WTC11 (cell line): ENCODE measurements at regions not wholly inside any gene's neighbourhood (a gene's known extent, or its start where the extent isn't known, plus 50 kb on each side); places are given as distances from the start of the nearest gene placed in this dataset.

Source experiments
- ATAC-seq: fragments of 200-7000 bp; cut with Tn5 transposase; 2 replicates; pipeline ENCODE4 v1.10.0; 2021; ENCODE audit warnings: mild to moderate bottlenecking, moderate library complexity
- CTCF ChIA-PET: fragments of 300-600 bp; sonication (Branson Sonifier 250); formaldehyde crosslinking; loops from one replicate; lab custom pipeline; 2021; ENCODE audit warnings: antibody characterized with exemption; lab: Charles Lee
- POLR2A ChIA-PET: fragments of 350-600 bp; sonication (Branson Sonifier 250); formaldehyde crosslinking; loops from one replicate; lab custom pipeline; 2021; ENCODE audit warnings: antibody characterized with exemption; lab: Charles Lee
- DNase-seq: peaks from one replicate; pipeline ENCODE4 v3.0.0; 2021; ENCODE audit warnings: low spot score
- H3K27ac Mint-ChIP-seq: 2 replicates; pipeline ENCODE4 v1.8.0; 2021; ENCODE audit warnings: mixed read lengths
- H3K27me3 Mint-ChIP-seq: 2 replicates; pipeline ENCODE4 v1.8.0; 2021; ENCODE audit warnings: low read depth, mild to moderate bottlenecking, moderate library complexity, mixed read lengths
- H3K36me3 Mint-ChIP-seq: 2 replicates; pipeline ENCODE4 v1.8.0; 2021; ENCODE audit warnings: mixed read lengths
- H3K4me1 Mint-ChIP-seq: 2 replicates; pipeline ENCODE4 v1.8.0; 2022; ENCODE audit warnings: mixed read lengths
- H3K4me3 Mint-ChIP-seq: 2 replicates; pipeline ENCODE4 v1.8.0; 2021; ENCODE audit warnings: mild to moderate bottlenecking, moderate library complexity, mixed read lengths
- H3K9me3 Mint-ChIP-seq: 2 replicates; pipeline ENCODE4 v1.8.0; 2021; ENCODE audit warnings: mixed read lengths
- ARID4B ChIP-seq: sonication (generic); formaldehyde crosslinking; IDR thresholded peaks from 2 replicates; pipeline ENCODE4 v1.8.0; 2023; ENCODE audit warnings: missing genetic modification reagents, mild to moderate bottlenecking, borderline replicate concordance
- ATF1 ChIP-seq: sonication (generic); formaldehyde crosslinking; IDR thresholded peaks from 2 replicates; pipeline ENCODE4 v1.8.1; 2023; ENCODE audit warnings: mild to moderate bottlenecking, moderate library complexity, missing genetic modification reagents
- ATF6 ChIP-seq: sonication (generic); formaldehyde crosslinking; IDR thresholded peaks from 2 replicates; pipeline ENCODE4 v1.8.1; 2023; ENCODE audit warnings: mild to moderate bottlenecking, missing genetic modification reagents
- E2F1 ChIP-seq: sonication (generic); formaldehyde crosslinking; IDR thresholded peaks from 2 replicates; pipeline ENCODE4 v1.8.0; 2022; ENCODE audit warnings: mild to moderate bottlenecking, missing genetic modification reagents
- FOXP4 ChIP-seq: sonication (generic); formaldehyde crosslinking; IDR thresholded peaks from 2 replicates; pipeline ENCODE4 v1.8.0; 2022; ENCODE audit warnings: mild to moderate bottlenecking, missing genetic modification reagents
- MYBL2 ChIP-seq: sonication (generic); formaldehyde crosslinking; IDR thresholded peaks from 2 replicates; pipeline ENCODE4 v1.8.1; 2023; ENCODE audit warnings: mild to moderate bottlenecking, moderate library complexity, missing genetic modification reagents
- PRRX2 ChIP-seq: fragments of 250-450 bp; sonication (Bioruptor Pico); IDR thresholded peaks from 2 replicates; pipeline ENCODE4 v1.8.0; 2021; ENCODE audit warnings: mild to moderate bottlenecking
- TEAD1 ChIP-seq: sonication (generic); formaldehyde crosslinking; IDR thresholded peaks from 2 replicates; pipeline ENCODE4 v1.8.0; 2022; ENCODE audit warnings: mild to moderate bottlenecking, missing genetic modification reagents
- TP53 ChIP-seq: sonication (generic); formaldehyde crosslinking; IDR thresholded peaks from 2 replicates; pipeline ENCODE4 v1.8.1; 2023; ENCODE audit warnings: mild to moderate bottlenecking, missing genetic modification reagents
- ZNF219 ChIP-seq: sonication (generic); formaldehyde crosslinking; IDR thresholded peaks from 2 replicates; pipeline ENCODE4 v1.8.0; 2023; ENCODE audit warnings: missing genetic modification reagents, mild to moderate bottlenecking, borderline replicate concordance
- ZNF281 ChIP-seq: sonication (generic); formaldehyde crosslinking; IDR thresholded peaks from 2 replicates; pipeline ENCODE4 v1.8.0; 2023; ENCODE audit warnings: mild to moderate bottlenecking, missing genetic modification reagents
- TF ChIP-seq, protein P1 (sequence below): fragments of 250-450 bp; sonication (Bioruptor Pico); IDR thresholded peaks from 2 replicates; pipeline ENCODE4 v1.9.0; 2021; ENCODE audit warnings: mild to moderate bottlenecking
- TF ChIP-seq, protein P2 (sequence below): sonication (generic); formaldehyde crosslinking; IDR thresholded peaks from 2 replicates; pipeline ENCODE4 v1.8.0; 2022; ENCODE audit warnings: missing genetic modification reagents
- TF ChIP-seq, protein P3 (sequence below): sonication (generic); formaldehyde crosslinking; IDR thresholded peaks from 2 replicates; pipeline ENCODE4 v1.8.1; 2023; ENCODE audit warnings: mild to moderate bottlenecking, missing genetic modification reagents
- TF ChIP-seq, protein P4 (sequence below): sonication (generic); formaldehyde crosslinking; IDR thresholded peaks from 2 replicates; pipeline ENCODE4 v1.8.1; 2023; ENCODE audit warnings: mild to moderate bottlenecking, moderate library complexity, missing genetic modification reagents

GRCh38 chr22:26804315-26804714 is 146.9 kb downstream of the MIAT start:
- peaks cover 8% of the 10 kb centered on the region for H3K9me3 Mint-ChIP-seq
- no peak overlapping the region for H3K4me3 Mint-ChIP-seq
- no peak for DNase-seq
- POLR2A ChIA-PET = no interaction called here
- no peaks in the 10 kb centered on the region for H3K27me3 Mint-ChIP-seq
- peaks cover 22% of the 10 kb centered on the region for H3K4me1 Mint-ChIP-seq
- TF ChIP-seq TEAD1 (CRISPR knock-in tag) = no peak
- TF ChIP-seq MYBL2 (CRISPR knock-in tag) = no peak
- TF ChIP-seq PRRX2 = no peak
- TF ChIP-seq, protein P1, sequence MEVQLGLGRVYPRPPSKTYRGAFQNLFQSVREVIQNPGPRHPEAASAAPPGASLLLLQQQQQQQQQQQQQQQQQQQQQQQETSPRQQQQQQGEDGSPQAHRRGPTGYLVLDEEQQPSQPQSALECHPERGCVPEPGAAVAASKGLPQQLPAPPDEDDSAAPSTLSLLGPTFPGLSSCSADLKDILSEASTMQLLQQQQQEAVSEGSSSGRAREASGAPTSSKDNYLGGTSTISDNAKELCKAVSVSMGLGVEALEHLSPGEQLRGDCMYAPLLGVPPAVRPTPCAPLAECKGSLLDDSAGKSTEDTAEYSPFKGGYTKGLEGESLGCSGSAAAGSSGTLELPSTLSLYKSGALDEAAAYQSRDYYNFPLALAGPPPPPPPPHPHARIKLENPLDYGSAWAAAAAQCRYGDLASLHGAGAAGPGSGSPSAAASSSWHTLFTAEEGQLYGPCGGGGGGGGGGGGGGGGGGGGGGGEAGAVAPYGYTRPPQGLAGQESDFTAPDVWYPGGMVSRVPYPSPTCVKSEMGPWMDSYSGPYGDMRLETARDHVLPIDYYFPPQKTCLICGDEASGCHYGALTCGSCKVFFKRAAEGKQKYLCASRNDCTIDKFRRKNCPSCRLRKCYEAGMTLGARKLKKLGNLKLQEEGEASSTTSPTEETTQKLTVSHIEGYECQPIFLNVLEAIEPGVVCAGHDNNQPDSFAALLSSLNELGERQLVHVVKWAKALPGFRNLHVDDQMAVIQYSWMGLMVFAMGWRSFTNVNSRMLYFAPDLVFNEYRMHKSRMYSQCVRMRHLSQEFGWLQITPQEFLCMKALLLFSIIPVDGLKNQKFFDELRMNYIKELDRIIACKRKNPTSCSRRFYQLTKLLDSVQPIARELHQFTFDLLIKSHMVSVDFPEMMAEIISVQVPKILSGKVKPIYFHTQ = no peak
- TF ChIP-seq, protein P2, sequence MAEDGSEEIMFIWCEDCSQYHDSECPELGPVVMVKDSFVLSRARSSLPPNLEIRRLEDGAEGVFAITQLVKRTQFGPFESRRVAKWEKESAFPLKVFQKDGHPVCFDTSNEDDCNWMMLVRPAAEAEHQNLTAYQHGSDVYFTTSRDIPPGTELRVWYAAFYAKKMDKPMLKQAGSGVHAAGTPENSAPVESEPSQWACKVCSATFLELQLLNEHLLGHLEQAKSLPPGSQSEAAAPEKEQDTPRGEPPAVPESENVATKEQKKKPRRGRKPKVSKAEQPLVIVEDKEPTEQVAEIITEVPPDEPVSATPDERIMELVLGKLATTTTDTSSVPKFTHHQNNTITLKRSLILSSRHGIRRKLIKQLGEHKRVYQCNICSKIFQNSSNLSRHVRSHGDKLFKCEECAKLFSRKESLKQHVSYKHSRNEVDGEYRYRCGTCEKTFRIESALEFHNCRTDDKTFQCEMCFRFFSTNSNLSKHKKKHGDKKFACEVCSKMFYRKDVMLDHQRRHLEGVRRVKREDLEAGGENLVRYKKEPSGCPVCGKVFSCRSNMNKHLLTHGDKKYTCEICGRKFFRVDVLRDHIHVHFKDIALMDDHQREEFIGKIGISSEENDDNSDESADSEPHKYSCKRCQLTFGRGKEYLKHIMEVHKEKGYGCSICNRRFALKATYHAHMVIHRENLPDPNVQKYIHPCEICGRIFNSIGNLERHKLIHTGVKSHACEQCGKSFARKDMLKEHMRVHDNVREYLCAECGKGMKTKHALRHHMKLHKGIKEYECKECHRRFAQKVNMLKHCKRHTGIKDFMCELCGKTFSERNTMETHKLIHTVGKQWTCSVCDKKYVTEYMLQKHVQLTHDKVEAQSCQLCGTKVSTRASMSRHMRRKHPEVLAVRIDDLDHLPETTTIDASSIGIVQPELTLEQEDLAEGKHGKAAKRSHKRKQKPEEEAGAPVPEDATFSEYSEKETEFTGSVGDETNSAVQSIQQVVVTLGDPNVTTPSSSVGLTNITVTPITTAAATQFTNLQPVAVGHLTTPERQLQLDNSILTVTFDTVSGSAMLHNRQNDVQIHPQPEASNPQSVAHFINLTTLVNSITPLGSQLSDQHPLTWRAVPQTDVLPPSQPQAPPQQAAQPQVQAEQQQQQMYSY (CRISPR knock-in tag) = no peak
- TF ChIP-seq ZNF281 (CRISPR knock-in tag) = no peak
- TF ChIP-seq, protein P3, sequence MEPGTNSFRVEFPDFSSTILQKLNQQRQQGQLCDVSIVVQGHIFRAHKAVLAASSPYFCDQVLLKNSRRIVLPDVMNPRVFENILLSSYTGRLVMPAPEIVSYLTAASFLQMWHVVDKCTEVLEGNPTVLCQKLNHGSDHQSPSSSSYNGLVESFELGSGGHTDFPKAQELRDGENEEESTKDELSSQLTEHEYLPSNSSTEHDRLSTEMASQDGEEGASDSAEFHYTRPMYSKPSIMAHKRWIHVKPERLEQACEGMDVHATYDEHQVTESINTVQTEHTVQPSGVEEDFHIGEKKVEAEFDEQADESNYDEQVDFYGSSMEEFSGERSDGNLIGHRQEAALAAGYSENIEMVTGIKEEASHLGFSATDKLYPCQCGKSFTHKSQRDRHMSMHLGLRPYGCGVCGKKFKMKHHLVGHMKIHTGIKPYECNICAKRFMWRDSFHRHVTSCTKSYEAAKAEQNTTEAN (CRISPR knock-in tag) = no peak
- TF ChIP-seq ATF1 (CRISPR knock-in tag) = no peak
- TF ChIP-seq ATF6 (CRISPR knock-in tag) = no peak
- no peak for TF ChIP-seq ZNF219 (CRISPR knock-in tag)
- no peak for TF ChIP-seq TP53 (CRISPR knock-in tag)
- no peak for TF ChIP-seq ARID4B (CRISPR knock-in tag)
- no peak for TF ChIP-seq E2F1 (CRISPR knock-in tag)
- TF ChIP-seq, protein P4, sequence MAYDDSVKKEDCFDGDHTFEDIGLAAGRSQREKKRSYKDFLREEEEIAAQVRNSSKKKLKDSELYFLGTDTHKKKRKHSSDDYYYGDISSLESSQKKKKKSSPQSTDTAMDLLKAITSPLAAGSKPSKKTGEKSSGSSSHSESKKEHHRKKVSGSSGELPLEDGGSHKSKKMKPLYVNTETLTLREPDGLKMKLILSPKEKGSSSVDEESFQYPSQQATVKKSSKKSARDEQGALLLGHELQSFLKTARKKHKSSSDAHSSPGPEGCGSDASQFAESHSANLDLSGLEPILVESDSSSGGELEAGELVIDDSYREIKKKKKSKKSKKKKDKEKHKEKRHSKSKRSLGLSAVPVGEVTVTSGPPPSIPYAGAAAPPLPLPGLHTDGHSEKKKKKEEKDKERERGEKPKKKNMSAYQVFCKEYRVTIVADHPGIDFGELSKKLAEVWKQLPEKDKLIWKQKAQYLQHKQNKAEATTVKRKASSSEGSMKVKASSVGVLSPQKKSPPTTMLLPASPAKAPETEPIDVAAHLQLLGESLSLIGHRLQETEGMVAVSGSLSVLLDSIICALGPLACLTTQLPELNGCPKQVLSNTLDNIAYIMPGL (CRISPR knock-in tag) = no peak
- no peak for TF ChIP-seq FOXP4 (CRISPR knock-in tag)
- no peak for ATAC-seq
- no peak overlapping the region for H3K27ac Mint-ChIP-seq
- CTCF ChIA-PET = interaction anchor here (1.7 kb wide), 1 partner anchor 126 kb away, joined by 4 read pairs; no protein-coding TSS in a partner anchor
- no peaks in the 10 kb centered on the region for H3K36me3 Mint-ChIP-seq
